ENCODE measurements at regions not wholly inside any gene's neighbourhood (a gene's known extent, or its start where the extent isn't known, plus 50 kb on each side); places are given as distances from the start of the nearest gene placed in this dataset.

GRCh38 chr13:108056278-108056677 lies 159.1 kb downstream of the LIG4 start:
- TF ChIP-seq, protein P1, sequence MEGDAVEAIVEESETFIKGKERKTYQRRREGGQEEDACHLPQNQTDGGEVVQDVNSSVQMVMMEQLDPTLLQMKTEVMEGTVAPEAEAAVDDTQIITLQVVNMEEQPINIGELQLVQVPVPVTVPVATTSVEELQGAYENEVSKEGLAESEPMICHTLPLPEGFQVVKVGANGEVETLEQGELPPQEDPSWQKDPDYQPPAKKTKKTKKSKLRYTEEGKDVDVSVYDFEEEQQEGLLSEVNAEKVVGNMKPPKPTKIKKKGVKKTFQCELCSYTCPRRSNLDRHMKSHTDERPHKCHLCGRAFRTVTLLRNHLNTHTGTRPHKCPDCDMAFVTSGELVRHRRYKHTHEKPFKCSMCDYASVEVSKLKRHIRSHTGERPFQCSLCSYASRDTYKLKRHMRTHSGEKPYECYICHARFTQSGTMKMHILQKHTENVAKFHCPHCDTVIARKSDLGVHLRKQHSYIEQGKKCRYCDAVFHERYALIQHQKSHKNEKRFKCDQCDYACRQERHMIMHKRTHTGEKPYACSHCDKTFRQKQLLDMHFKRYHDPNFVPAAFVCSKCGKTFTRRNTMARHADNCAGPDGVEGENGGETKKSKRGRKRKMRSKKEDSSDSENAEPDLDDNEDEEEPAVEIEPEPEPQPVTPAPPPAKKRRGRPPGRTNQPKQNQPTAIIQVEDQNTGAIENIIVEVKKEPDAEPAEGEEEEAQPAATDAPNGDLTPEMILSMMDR (IDR thresholded peaks at IDR 0.05), result no peak
- no peak for TF ChIP-seq POLR2A (IDR thresholded peaks at IDR 0.05)
